ENCODE measurements at regions not wholly inside any gene's neighbourhood (a gene's known extent, or its start where the extent isn't known, plus 50 kb on each side); places are given as distances from the start of the nearest gene placed in this dataset.
"Not testable (repeated sequence)": the region's sequence is repeated elsewhere in the genome, so short reads cannot be mapped to it uniquely, and the experiment has no call there.

GRCh38 chr11:71383461-71383860, 64.7 kb downstream of the DHCR7 start:
- no peak for DNase-seq

- no peak for DNase-seq
Measured at GRCh38 chr11:71381781-71382505, 66.2 kb downstream of the DHCR7 start.

- no peak for DNase-seq
Measured at GRCh38 chr11:71379701-71380100, 68.5 kb downstream of the DHCR7 start.

- DNase-seq, result no peak
Measured at GRCh38 chr11:71373791-71374454, 74.3 kb downstream of the DHCR7 start.

- DNase-seq, result no peak
Measured at GRCh38 chr11:71372693-71373657, 75.2 kb downstream of the DHCR7 start.

- DNase-seq, result no peak
Measured at GRCh38 chr11:71371674-71372069, 76.5 kb downstream of the DHCR7 start.

GRCh38 chr11:71370895-71371673, 77.1 kb downstream of the DHCR7 start:
- no peak for DNase-seq

GRCh38 chr11:71370020-71370747, 78.0 kb downstream of the DHCR7 start:
- no peak for DNase-seq

- no peak for DNase-seq
Measured at GRCh38 chr11:71369411-71369810, 78.8 kb downstream of the DHCR7 start.

GRCh38 chr11:71368966-71369365, 79.2 kb downstream of the DHCR7 start:
- no peak for DNase-seq

- DNase-seq, result no peak
Measured at GRCh38 chr11:71367756-71368155, 80.4 kb downstream of the DHCR7 start.

GRCh38 chr11:71367276-71367675, 80.9 kb downstream of the DHCR7 start:
- not testable (repeated sequence) for DNase-seq

GRCh38 chr11:71366076-71366475, 82.1 kb downstream of the DHCR7 start:
- DNase-seq, result no peak

- DNase-seq, result no peak
Measured at GRCh38 chr11:71365626-71366025, 82.6 kb downstream of the DHCR7 start.

GRCh38 chr11:71364806-71365205, 83.4 kb downstream of the DHCR7 start:
- DNase-seq, result no peak

- no peak for DNase-seq
Measured at GRCh38 chr11:71364176-71364671, 84.0 kb downstream of the DHCR7 start.

GRCh38 chr11:71363721-71364120, 84.5 kb downstream of the DHCR7 start:
- DNase-seq, result no peak

GRCh38 chr11:71358963-71359567, 89.1 kb downstream of the DHCR7 start:
- no peak for DNase-seq

- DNase-seq, result no peak
Measured at GRCh38 chr11:71358122-71358728, 90.0 kb downstream of the DHCR7 start.

GRCh38 chr11:71357414-71357813, 90.8 kb downstream of the DHCR7 start:
- DNase-seq, result no peak

- no peak for DNase-seq
Measured at GRCh38 chr11:71356904-71357303, 91.3 kb downstream of the DHCR7 start.

Measured in activated T-cell treated with anti-CD3 and anti-CD28 coated beads, Interleukin-2, amount 50 U/mL, for 48 hours (primary cell).